ENCODE measurements at regions not wholly inside any gene's neighbourhood (a gene's known extent, or its start where the extent isn't known, plus 50 kb on each side); places are given as distances from the start of the nearest gene placed in this dataset.

GRCh38 chr2:236959876-236960275 is 125.8 kb upstream of the COPS8 start:
- TF ChIP-seq, protein P1, sequence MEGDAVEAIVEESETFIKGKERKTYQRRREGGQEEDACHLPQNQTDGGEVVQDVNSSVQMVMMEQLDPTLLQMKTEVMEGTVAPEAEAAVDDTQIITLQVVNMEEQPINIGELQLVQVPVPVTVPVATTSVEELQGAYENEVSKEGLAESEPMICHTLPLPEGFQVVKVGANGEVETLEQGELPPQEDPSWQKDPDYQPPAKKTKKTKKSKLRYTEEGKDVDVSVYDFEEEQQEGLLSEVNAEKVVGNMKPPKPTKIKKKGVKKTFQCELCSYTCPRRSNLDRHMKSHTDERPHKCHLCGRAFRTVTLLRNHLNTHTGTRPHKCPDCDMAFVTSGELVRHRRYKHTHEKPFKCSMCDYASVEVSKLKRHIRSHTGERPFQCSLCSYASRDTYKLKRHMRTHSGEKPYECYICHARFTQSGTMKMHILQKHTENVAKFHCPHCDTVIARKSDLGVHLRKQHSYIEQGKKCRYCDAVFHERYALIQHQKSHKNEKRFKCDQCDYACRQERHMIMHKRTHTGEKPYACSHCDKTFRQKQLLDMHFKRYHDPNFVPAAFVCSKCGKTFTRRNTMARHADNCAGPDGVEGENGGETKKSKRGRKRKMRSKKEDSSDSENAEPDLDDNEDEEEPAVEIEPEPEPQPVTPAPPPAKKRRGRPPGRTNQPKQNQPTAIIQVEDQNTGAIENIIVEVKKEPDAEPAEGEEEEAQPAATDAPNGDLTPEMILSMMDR (IDR thresholded peaks at IDR 0.05) = no peak
- no peak for TF ChIP-seq POLR2A (IDR thresholded peaks at IDR 0.05)
